ENCODE measurements at regions not wholly inside any gene's neighbourhood (a gene's known extent, or its start where the extent isn't known, plus 50 kb on each side); places are given as distances from the start of the nearest gene placed in this dataset.

- H4K20me1 ChIP-seq (ENCODE audit: insufficient read depth, low read length) = no peaks in the 10 kb centered on the region
- no peak overlapping the region for H3K9ac ChIP-seq (ENCODE audit: low read depth, low read length)
- no peaks in the 10 kb centered on the region for H3K79me2 ChIP-seq (ENCODE audit: insufficient read depth, low read length)
- H3K36me3 ChIP-seq (ENCODE audit: insufficient read depth, low read length) = no peaks in the 10 kb centered on the region
- ATAC-seq (ENCODE audit: insufficient read depth, low read depth) (no peak), DNase-seq (no peak)
- H3K27ac ChIP-seq (ENCODE audit: low read length) = no peak overlapping the region
- TF ChIP-seq, protein P1, sequence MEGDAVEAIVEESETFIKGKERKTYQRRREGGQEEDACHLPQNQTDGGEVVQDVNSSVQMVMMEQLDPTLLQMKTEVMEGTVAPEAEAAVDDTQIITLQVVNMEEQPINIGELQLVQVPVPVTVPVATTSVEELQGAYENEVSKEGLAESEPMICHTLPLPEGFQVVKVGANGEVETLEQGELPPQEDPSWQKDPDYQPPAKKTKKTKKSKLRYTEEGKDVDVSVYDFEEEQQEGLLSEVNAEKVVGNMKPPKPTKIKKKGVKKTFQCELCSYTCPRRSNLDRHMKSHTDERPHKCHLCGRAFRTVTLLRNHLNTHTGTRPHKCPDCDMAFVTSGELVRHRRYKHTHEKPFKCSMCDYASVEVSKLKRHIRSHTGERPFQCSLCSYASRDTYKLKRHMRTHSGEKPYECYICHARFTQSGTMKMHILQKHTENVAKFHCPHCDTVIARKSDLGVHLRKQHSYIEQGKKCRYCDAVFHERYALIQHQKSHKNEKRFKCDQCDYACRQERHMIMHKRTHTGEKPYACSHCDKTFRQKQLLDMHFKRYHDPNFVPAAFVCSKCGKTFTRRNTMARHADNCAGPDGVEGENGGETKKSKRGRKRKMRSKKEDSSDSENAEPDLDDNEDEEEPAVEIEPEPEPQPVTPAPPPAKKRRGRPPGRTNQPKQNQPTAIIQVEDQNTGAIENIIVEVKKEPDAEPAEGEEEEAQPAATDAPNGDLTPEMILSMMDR (IDR thresholded peaks at IDR 0.05; ENCODE audit: borderline replicate concordance, extremely low read depth, low read length, poor library complexity, severe bottlenecking) = no peak
- TF ChIP-seq EZH2 (IDR thresholded peaks at IDR 0.05; ENCODE audit: borderline replicate concordance, low read depth, low read length, severe bottlenecking) = no peak
- no peaks in the 10 kb centered on the region for H3K4me1 ChIP-seq (ENCODE audit: insufficient read depth, low read length)
- H3K4me2 ChIP-seq (ENCODE audit: insufficient read depth, low read length) = no peak overlapping the region
- no peak overlapping the region for H3K4me3 ChIP-seq (ENCODE audit: low read depth in 1 of 2, low read length in 2 of 2)
- no peak overlapping the region for H2AFZ ChIP-seq (ENCODE audit: low read depth, low read length)
- H3K27me3 ChIP-seq (ENCODE audit: insufficient read depth, low read length, poor library complexity) = no peaks in the 10 kb centered on the region
- no peaks in the 10 kb centered on the region for H3K9me3 ChIP-seq (ENCODE audit: insufficient read depth, low read length, severe bottlenecking)
Observed at GRCh38 chr15:29382862-29383261, 113.2 kb upstream of the NSMCE3 start.

- H3K36me3 ChIP-seq (ENCODE audit: insufficient read depth, low read length) = no peaks in the 10 kb centered on the region
- H3K9ac ChIP-seq (ENCODE audit: low read depth, low read length) = no peak overlapping the region
- no peak overlapping the region for H3K4me2 ChIP-seq (ENCODE audit: insufficient read depth, low read length)
- H4K20me1 ChIP-seq (ENCODE audit: insufficient read depth, low read length) = no peaks in the 10 kb centered on the region
- H3K79me2 ChIP-seq (ENCODE audit: insufficient read depth, low read length) = no peaks in the 10 kb centered on the region
- H3K27me3 ChIP-seq (ENCODE audit: insufficient read depth, low read length, poor library complexity) = no peaks in the 10 kb centered on the region
- H3K4me3 ChIP-seq (ENCODE audit: low read depth in 1 of 2, low read length in 2 of 2) = no peak overlapping the region
- ATAC-seq (ENCODE audit: insufficient read depth, low read depth) = no peak
- H3K9me3 ChIP-seq (ENCODE audit: insufficient read depth, low read length, severe bottlenecking) = no peaks in the 10 kb centered on the region
- TF ChIP-seq, protein P1 (IDR thresholded peaks at IDR 0.05; ENCODE audit: borderline replicate concordance, extremely low read depth, low read length, poor library complexity, severe bottlenecking) = no peak
- TF ChIP-seq EZH2 (IDR thresholded peaks at IDR 0.05; ENCODE audit: borderline replicate concordance, low read depth, low read length, severe bottlenecking) = no peak
- no peaks in the 10 kb centered on the region for H3K4me1 ChIP-seq (ENCODE audit: insufficient read depth, low read length)
- DNase-seq = no peak
- no peak overlapping the region for H3K27ac ChIP-seq (ENCODE audit: low read length)
- H2AFZ ChIP-seq (ENCODE audit: low read depth, low read length) = no peak overlapping the region
Observed at GRCh38 chr15:29380466-29380865, 110.8 kb upstream of the NSMCE3 start.

DNA sequence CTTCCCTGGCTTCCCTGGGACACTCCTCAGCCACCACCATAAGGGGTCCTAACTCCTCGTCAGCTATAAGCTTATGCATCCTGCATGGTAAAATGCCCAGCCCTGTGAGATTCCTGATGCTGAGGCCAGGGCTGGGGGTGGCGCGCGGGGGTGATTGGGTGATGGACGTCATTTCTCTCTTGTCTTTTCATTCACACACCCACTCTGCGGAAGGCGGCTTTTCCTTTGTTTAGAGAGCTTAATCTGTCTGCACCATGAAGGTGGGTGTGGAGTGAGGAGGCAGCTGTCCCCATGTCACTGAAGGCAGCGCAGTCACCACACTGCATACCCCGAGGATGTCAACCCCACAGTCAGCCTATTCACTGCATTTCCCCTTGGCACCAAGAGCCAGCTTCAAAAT is 110.0 kb upstream of the NSMCE3 start:
- H3K4me1 ChIP-seq (ENCODE audit: insufficient read depth, low read length) = no peaks in the 10 kb centered on the region
- H3K9me3 ChIP-seq (ENCODE audit: insufficient read depth, low read length, severe bottlenecking) = no peaks in the 10 kb centered on the region
- no peaks in the 10 kb centered on the region for H3K27me3 ChIP-seq (ENCODE audit: insufficient read depth, low read length, poor library complexity)
- no peak overlapping the region for H3K9ac ChIP-seq (ENCODE audit: low read depth, low read length)
- H3K79me2 ChIP-seq (ENCODE audit: insufficient read depth, low read length) = no peaks in the 10 kb centered on the region
- TF ChIP-seq, protein P1 (IDR thresholded peaks at IDR 0.05; ENCODE audit: borderline replicate concordance, extremely low read depth, low read length, poor library complexity, severe bottlenecking) = no peak
- no peak for TF ChIP-seq EZH2 (IDR thresholded peaks at IDR 0.05; ENCODE audit: borderline replicate concordance, low read depth, low read length, severe bottlenecking)
- no peaks in the 10 kb centered on the region for H4K20me1 ChIP-seq (ENCODE audit: insufficient read depth, low read length)
- DNase-seq (no peak), ATAC-seq (ENCODE audit: insufficient read depth, low read depth) (no peak)
- no peak overlapping the region for H3K27ac ChIP-seq (ENCODE audit: low read length)
- no peak overlapping the region for H3K4me3 ChIP-seq (ENCODE audit: low read depth in 1 of 2, low read length in 2 of 2)
- H3K4me2 ChIP-seq (ENCODE audit: insufficient read depth, low read length) = no peak overlapping the region
- no peaks in the 10 kb centered on the region for H3K36me3 ChIP-seq (ENCODE audit: insufficient read depth, low read length)
- H2AFZ ChIP-seq (ENCODE audit: low read depth, low read length) = no peak overlapping the region

DNA sequence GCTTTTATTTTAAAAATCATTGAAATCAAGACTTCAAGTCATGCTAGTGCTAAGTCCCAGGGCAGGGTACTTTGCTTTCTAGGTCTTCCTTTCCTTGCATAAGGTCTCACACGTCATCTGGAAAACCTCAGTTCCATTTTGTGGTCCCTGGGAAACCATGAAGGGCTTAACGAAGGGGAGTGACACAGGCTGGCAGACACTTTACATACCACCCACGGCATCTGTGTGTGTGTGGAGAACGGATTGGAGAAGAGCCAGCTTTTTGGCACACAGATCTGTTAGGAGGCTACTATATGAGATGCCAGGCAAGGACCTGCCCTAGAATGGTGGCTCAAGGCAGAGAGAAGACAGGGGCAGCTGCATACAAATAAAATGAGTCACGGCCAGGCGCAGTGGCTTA is 107.5 kb upstream of the NSMCE3 start:
- no peaks in the 10 kb centered on the region for H3K36me3 ChIP-seq (ENCODE audit: insufficient read depth, low read length)
- TF ChIP-seq, protein P1 (IDR thresholded peaks at IDR 0.05; ENCODE audit: borderline replicate concordance, extremely low read depth, low read length, poor library complexity, severe bottlenecking) = no peak
- TF ChIP-seq EZH2 (IDR thresholded peaks at IDR 0.05; ENCODE audit: borderline replicate concordance, low read depth, low read length, severe bottlenecking) = no peak
- H3K4me3 ChIP-seq (ENCODE audit: low read depth in 1 of 2, low read length in 2 of 2) = no peak overlapping the region
- ATAC-seq (ENCODE audit: insufficient read depth, low read depth) (no peak), DNase-seq (no peak)
- no peak overlapping the region for H3K9ac ChIP-seq (ENCODE audit: low read depth, low read length)
- no peak overlapping the region for H2AFZ ChIP-seq (ENCODE audit: low read depth, low read length)
- no peaks in the 10 kb centered on the region for H4K20me1 ChIP-seq (ENCODE audit: insufficient read depth, low read length)
- H3K79me2 ChIP-seq (ENCODE audit: insufficient read depth, low read length) = no peaks in the 10 kb centered on the region
- no peaks in the 10 kb centered on the region for H3K9me3 ChIP-seq (ENCODE audit: insufficient read depth, low read length, severe bottlenecking)
- no peak overlapping the region for H3K27ac ChIP-seq (ENCODE audit: low read length)
- H3K4me1 ChIP-seq (ENCODE audit: insufficient read depth, low read length) = no peaks in the 10 kb centered on the region
- no peak overlapping the region for H3K4me2 ChIP-seq (ENCODE audit: insufficient read depth, low read length)
- no peaks in the 10 kb centered on the region for H3K27me3 ChIP-seq (ENCODE audit: insufficient read depth, low read length, poor library complexity)
